Vagina (tissue), 2 donors: ENCODE measurements at regions not wholly inside any gene's neighbourhood (a gene's known extent, or its start where the extent isn't known, plus 50 kb on each side); places are given as distances from the start of the nearest gene placed in this dataset.

Experiments
- POLR2A ChIP-seq, 2 donors: fragments of 450-650 bp; IDR thresholded peaks; one replicate each; pipeline ENCODE4 v1.6.1; 2017; ENCODE audit warnings: antibody characterized with exemption in 2 of 2, mild to moderate bottlenecking in 2 of 2, moderate library complexity in 2 of 2
- POLR2AphosphoS5 ChIP-seq, 2 donors: sonication (generic); formaldehyde crosslinking; IDR thresholded peaks; one replicate each; pipeline ENCODE4 v1.9.0; 2017; ENCODE audit warnings: antibody characterized with exemption in 2 of 2, mild to moderate bottlenecking in 2 of 2, low read depth in 1 of 2; ENCODE audit not compliant: insufficient read depth in 1 of 2
- TF ChIP-seq, protein P1 (sequence below), 3 experiments: fragments of 450-650 bp in 2 of 3; fragments of 200-600 bp in 1 of 3; sonication (generic) in 1 of 3; IDR thresholded peaks; one replicate each; pipeline ENCODE4 v1.5.1; 2017 to 2019; ENCODE audit warnings: antibody characterized with exemption in 3 of 3, mild to moderate bottlenecking in 2 of 3, moderate library complexity in 2 of 3

DNA sequence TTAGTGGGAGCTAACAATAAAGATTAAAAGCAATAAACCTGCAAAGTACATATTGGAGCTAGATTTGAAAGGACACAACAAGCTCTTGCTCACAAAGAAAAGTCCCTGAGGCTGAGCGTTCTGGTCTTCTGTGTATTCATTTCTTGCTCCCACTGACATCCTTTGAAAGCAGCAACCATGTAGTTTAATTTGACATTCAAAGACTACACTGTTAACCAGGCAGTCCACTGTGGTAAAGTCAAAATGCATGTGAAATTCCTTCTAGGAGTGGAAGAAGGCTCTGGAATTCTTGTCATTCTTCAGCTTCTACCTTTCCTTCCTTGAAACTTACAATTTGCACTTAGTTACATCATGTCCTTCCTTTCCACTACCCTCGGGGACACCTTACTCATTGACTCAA, 480.7 kb downstream of the CSNK1G3 start:
- no peak for TF ChIP-seq POLR2AphosphoS5 (IDR thresholded peaks at IDR 0.05; ENCODE audit: insufficient read depth in 1 of 2, low read depth in 1 of 2)
- TF ChIP-seq, protein P1, sequence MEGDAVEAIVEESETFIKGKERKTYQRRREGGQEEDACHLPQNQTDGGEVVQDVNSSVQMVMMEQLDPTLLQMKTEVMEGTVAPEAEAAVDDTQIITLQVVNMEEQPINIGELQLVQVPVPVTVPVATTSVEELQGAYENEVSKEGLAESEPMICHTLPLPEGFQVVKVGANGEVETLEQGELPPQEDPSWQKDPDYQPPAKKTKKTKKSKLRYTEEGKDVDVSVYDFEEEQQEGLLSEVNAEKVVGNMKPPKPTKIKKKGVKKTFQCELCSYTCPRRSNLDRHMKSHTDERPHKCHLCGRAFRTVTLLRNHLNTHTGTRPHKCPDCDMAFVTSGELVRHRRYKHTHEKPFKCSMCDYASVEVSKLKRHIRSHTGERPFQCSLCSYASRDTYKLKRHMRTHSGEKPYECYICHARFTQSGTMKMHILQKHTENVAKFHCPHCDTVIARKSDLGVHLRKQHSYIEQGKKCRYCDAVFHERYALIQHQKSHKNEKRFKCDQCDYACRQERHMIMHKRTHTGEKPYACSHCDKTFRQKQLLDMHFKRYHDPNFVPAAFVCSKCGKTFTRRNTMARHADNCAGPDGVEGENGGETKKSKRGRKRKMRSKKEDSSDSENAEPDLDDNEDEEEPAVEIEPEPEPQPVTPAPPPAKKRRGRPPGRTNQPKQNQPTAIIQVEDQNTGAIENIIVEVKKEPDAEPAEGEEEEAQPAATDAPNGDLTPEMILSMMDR (IDR thresholded peaks at IDR 0.05): no peak
- no peak for TF ChIP-seq POLR2A (IDR thresholded peaks at IDR 0.05)
